Testis (tissue), 2 donors: ENCODE measurements at regions not wholly inside any gene's neighbourhood (a gene's known extent, or its start where the extent isn't known, plus 50 kb on each side); places are given as distances from the start of the nearest gene placed in this dataset.

Experiments used
- DNase-seq: peaks from one replicate; pipeline ENCODE4 v3.0.0-alpha.2; 2019
- H3K27ac ChIP-seq, 2 donors: fragments of 200-600 bp; sonication (generic); one replicate each; pipeline ENCODE4 v1.5.1; 2019
- H3K27me3 ChIP-seq: fragments of 200-600 bp; sonication (generic); one replicate; pipeline ENCODE4 v1.5.1; 2019
- H3K36me3 ChIP-seq: fragments of 200-600 bp; sonication (generic); one replicate; pipeline ENCODE4 v1.5.1; 2017; ENCODE audit warnings: low read depth; ENCODE audit errors: missing control alignments
- H3K4me1 ChIP-seq: fragments of 200-600 bp; sonication (generic); one replicate; pipeline ENCODE4 v1.5.1; 2019
- H3K4me3 ChIP-seq, 2 donors: fragments of 200-600 bp; sonication (generic); one replicate each; pipeline ENCODE4 v1.5.1; 2017 to 2019
- H3K9me3 ChIP-seq: fragments of 200-600 bp; sonication (generic); one replicate; pipeline ENCODE4 v1.5.1; 2017
- CTCF ChIP-seq, 3 experiments: fragments of 450-650 bp in 2 of 3; fragments of 200-600 bp in 1 of 3; sonication (generic) in 1 of 3; IDR thresholded peaks; one replicate each; pipeline ENCODE4 v1.5.1; 2016 to 2019; ENCODE audit warnings: antibody characterized with exemption in 3 of 3, mild to moderate bottlenecking in 2 of 3, moderate library complexity in 1 of 3
- POLR2A ChIP-seq: fragments of 450-650 bp; IDR thresholded peaks from one replicate; pipeline ENCODE4 v1.6.1; 2017; ENCODE audit warnings: antibody characterized with exemption, mild to moderate bottlenecking, moderate library complexity
- WGBS, 2 donors: methylation state at CpG; one replicate each; pipeline ENCODE4 v1.1.5; 2018; 5-methylcytosine and 5-hydroxymethylcytosine counted together
- intact Hi-C: fragments of 100-400 bp; cut with DNase I; formaldehyde crosslinking; loops from one replicate; pipeline ENCODE4 v1.15.1; 2023; ENCODE audit warnings: low total_unique reads

DNA sequence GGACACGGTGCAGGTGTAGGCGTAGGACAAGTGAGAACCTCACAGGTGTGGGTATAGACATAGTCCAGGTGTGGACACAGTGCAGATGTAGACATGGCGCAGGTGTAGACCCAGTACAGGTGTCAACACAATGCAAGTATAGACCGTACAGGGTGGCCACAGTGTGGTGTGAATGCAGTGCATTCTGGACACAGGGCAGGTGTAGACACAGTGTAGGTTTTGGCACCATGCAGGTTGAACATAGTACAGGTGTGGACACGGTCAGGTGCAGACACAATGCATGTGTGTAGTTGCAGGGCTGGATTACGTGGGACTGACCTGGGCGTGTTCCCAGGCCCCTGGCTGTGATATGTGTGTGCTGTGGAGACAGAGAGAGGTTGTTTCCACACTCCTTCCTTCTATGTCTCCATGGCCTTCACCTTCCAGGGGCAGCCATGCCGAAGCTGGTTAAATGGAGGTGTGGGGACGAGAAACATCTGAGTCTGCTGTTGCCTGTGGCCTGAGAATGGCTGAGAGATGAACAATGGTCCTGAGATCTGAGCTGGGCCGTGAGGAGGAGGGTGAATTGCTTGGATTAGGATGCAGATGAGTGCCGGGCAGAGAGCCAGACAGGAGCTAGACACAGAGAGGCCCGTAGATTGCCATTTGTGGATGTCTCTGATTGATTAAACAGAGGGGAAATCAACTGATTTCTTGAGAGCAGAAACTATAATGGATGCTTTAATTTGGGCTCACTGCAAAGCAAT is 343.9 kb upstream of the SHH start:
- Histone ChIP-seq H3K27ac (no peak overlapping the region), H3K36me3 (no peaks in the 10 kb centered on the region), H3K4me3 (no peak overlapping the region), H3K27me3 (no peaks in the 10 kb centered on the region), H3K9me3 (no peaks in the 10 kb centered on the region), H3K4me1 (no peaks in the 10 kb centered on the region)
- intact Hi-C loops: no loop called here
- peak; percentile 25 for DNase-seq
- TF ChIP-seq POLR2A (no peak), CTCF (IDR thresholded peaks at IDR 0.05) (no peak)
- WGBS, 2 donors: 69 to 78% methylated on average over 12 of the region's 12 CpGs

DNA sequence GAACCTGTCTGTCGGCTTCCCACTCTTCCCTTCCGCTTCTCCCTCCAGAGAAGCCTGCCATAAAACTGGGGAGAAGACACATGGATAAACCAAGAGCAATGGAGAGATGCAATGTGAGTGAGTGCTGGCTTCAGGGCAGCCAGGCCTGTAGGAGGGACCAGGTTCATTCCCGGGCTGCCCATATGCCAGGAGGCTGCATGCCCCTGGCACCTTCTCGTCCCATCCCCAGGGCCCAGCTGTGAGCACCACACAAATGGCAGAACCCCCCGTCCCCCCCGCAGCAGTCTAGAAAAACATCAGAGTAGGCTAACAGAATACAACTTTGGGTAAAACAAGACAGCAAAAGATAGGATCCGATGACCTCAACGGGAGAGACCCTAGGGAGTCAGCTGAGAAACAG is 341.3 kb upstream of the SHH start:
- Histone ChIP-seq H3K4me1 (no peaks in the 10 kb centered on the region), H3K27me3 (no peaks in the 10 kb centered on the region), H3K9me3 (no peaks in the 10 kb centered on the region), H3K36me3 (no peaks in the 10 kb centered on the region), H3K27ac (no peak overlapping the region), H3K4me3 (no peak overlapping the region)
- DNase-seq: no peak
- no peak for TF ChIP-seq POLR2A
- no peak for TF ChIP-seq CTCF (IDR thresholded peaks at IDR 0.05)
- WGBS, 2 donors: 96 to 97% methylated on average over 8 of the region's 8 CpGs
- intact Hi-C loops: no loop called here

DNA sequence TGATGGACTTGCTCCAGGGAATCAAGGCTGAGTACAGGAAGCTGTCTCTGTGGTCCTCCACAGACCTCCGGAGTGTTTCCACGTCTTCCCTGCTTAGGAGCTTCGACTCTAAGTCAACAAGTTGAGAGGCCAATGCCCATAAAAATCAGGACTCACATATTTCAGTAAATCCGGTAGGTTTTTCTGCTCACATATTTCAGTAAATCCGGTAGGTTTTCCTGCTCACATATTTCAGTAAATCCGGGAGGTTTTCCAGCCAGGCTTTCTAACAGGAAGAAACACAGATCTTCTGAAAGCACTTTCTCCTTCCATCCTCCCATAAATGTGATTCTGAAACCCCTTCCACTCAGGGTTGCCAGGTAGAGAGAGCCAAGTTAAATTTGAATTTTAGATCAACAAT is 340.1 kb upstream of the SHH start:
- Histone ChIP-seq H3K27ac (no peak overlapping the region), H3K4me1 (no peaks in the 10 kb centered on the region), H3K27me3 (no peaks in the 10 kb centered on the region), H3K9me3 (no peaks in the 10 kb centered on the region), H3K4me3 (no peak overlapping the region), H3K36me3 (no peaks in the 10 kb centered on the region)
- intact Hi-C loops: no loop called here
- WGBS, 2 donors: 50 to 56% methylated on average over 6 of the region's 6 CpGs
- no peak for TF ChIP-seq POLR2A
- no peak for TF ChIP-seq CTCF (IDR thresholded peaks at IDR 0.05)
- DNase-seq: no peak

DNA sequence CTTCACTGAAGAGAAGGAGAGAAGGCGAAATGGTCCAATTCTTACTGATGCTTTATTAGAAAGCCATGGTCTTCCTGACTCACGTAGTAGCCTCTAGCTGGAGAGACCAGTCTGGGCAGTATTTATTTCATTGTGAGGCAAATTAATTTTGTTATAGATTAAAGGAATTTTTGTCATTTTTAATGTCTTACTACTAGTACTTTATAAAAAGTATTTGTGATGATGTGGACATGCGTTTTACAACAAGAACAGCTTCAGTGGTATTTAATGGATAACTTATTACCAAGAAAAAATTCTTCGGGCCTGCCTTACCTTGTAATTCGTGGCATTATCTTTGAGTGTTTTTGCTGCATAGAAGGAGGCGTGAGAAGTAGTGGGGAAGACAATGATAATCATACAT is 339.4 kb upstream of the SHH start:
- WGBS, 2 donors: 86 to 88% methylated on average over 6 of the region's 6 CpGs
- intact Hi-C loops: no loop called here
- H3K9me3 ChIP-seq: no peaks in the 10 kb centered on the region
- no peak for DNase-seq
- no peaks in the 10 kb centered on the region for H3K4me1 ChIP-seq
- H3K4me3 ChIP-seq: no peak overlapping the region
- no peaks in the 10 kb centered on the region for H3K27me3 ChIP-seq
- no peaks in the 10 kb centered on the region for H3K36me3 ChIP-seq
- no peak overlapping the region for H3K27ac ChIP-seq
- TF ChIP-seq CTCF (IDR thresholded peaks at IDR 0.05): no peak
- TF ChIP-seq POLR2A: no peak

DNA sequence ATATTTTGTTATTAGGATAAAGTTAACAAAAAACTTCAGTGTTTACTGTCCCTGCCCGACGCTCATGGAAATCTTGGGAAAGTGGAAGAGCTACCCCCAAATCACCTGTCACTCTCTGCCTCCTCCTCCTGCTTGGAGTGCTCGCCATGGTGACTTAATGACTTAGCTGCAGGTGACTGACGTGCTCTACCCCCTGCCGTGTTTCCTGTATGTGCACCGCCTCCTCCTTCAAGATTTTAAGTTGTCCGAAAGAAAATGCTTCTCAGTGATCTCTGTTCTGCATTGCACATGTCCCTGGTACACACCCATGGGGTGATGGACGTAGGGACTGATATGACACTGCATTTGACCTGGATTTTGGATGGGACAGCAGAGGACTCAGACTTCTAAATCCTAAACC is 338.8 kb upstream of the SHH start:
- H3K27me3 ChIP-seq: no peaks in the 10 kb centered on the region
- H3K4me1 ChIP-seq: no peaks in the 10 kb centered on the region
- H3K9me3 ChIP-seq: no peaks in the 10 kb centered on the region
- intact Hi-C loops: no loop called here
- TF ChIP-seq POLR2A (no peak), CTCF (IDR thresholded peaks at IDR 0.05) (no peak)
- 71 to 75% methylated on average over 8 of the region's 8 CpGs for WGBS, 2 donors
- DNase-seq: no peak
- H3K4me3 ChIP-seq: no peak overlapping the region
- H3K36me3 ChIP-seq: no peaks in the 10 kb centered on the region
- no peak overlapping the region for H3K27ac ChIP-seq
